Calu3 (cell line): ENCODE measurements at regions not wholly inside any gene's neighbourhood (a gene's known extent, or its start where the extent isn't known, plus 50 kb on each side); places are given as distances from the start of the nearest gene placed in this dataset.

Source experiments
- BruUV-seq: library from RNA; stranded (reverse); fragments of 400-500 nt; replicated peaks from 2 replicates; lab custom pipeline; 2021; lab: Mats Ljungman, UMichigan
- CTCF ChIA-PET: fragments of 300-600 bp; sonication (Branson Sonifier 250); formaldehyde crosslinking; loops from one replicate; lab custom pipeline; 2022; ENCODE audit warnings: antibody characterized with exemption; lab: Charles Lee
- DNase-seq: peaks from one replicate; pipeline ENCODE4 v3.0.0; 2022
- H3K27ac Mint-ChIP-seq: one replicate; pipeline ENCODE4 v1.8.0; 2022; ENCODE audit warnings: mixed read lengths; ENCODE audit not compliant: unreplicated experiment
- H3K27me3 Mint-ChIP-seq: one replicate; pipeline ENCODE4 v1.8.0; 2022; ENCODE audit warnings: mixed read lengths; ENCODE audit not compliant: unreplicated experiment
- H3K36me3 Mint-ChIP-seq: one replicate; pipeline ENCODE4 v1.8.0; 2022; ENCODE audit warnings: mild to moderate bottlenecking, moderate library complexity, mixed read lengths; ENCODE audit not compliant: insufficient read depth, unreplicated experiment
- H3K4me1 Mint-ChIP-seq: one replicate; pipeline ENCODE4 v1.8.0; 2022; ENCODE audit warnings: mild to moderate bottlenecking, low read depth, mixed read lengths; ENCODE audit not compliant: unreplicated experiment
- H3K4me3 Mint-ChIP-seq: one replicate; pipeline ENCODE4 v1.8.0; 2022; ENCODE audit warnings: mild to moderate bottlenecking, low read depth, moderate library complexity, mixed read lengths; ENCODE audit not compliant: unreplicated experiment
- H3K9me3 Mint-ChIP-seq: one replicate; pipeline ENCODE4 v1.8.0; 2022; ENCODE audit warnings: low read depth, mixed read lengths; ENCODE audit not compliant: unreplicated experiment
- intact Hi-C: fragments of 100-400 bp; cut with micrococcal nuclease; formaldehyde crosslinking; loops from one replicate; pipeline ENCODE4 v1.10.0; 2022; ENCODE audit not compliant: unreplicated experiment
- TF ChIP-seq, protein P1 (sequence below): fragments of 200-600 bp; IDR thresholded peaks from one replicate; pipeline ENCODE4 v1.8.0; 2022; ENCODE audit warnings: antibody characterized with exemption; ENCODE audit not compliant: unreplicated experiment

DNA sequence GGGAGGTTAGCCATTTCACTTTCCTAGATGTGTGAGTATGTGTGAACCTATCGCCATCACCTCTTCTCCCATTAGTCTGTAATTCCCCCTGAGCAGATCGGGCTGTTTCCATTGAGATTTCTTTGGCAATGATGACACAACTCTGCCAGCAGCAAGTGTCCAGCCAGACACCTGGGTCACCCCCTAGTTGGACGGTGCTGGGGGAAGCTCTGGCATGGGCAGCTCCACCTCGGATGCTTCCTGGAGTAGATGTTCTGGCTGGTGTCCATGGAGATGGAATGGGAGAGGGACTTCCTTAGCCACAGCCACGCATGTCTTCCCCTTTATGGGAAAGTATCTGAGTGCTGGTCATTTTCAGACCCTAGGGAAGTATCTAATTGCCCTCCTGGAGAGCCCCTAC, 247.9 kb upstream of the RPL38 start:
- no peak for DNase-seq
- H3K36me3 Mint-ChIP-seq: no peaks in the 10 kb centered on the region
- BruUV-seq: no TSS peak
- peaks cover 7% of the 10 kb centered on the region for H3K9me3 Mint-ChIP-seq
- no peak overlapping the region for H3K27ac Mint-ChIP-seq
- H3K27me3 Mint-ChIP-seq: peaks cover 16% of the 10 kb centered on the region
- no peak overlapping the region for H3K4me3 Mint-ChIP-seq
- TF ChIP-seq, protein P1, sequence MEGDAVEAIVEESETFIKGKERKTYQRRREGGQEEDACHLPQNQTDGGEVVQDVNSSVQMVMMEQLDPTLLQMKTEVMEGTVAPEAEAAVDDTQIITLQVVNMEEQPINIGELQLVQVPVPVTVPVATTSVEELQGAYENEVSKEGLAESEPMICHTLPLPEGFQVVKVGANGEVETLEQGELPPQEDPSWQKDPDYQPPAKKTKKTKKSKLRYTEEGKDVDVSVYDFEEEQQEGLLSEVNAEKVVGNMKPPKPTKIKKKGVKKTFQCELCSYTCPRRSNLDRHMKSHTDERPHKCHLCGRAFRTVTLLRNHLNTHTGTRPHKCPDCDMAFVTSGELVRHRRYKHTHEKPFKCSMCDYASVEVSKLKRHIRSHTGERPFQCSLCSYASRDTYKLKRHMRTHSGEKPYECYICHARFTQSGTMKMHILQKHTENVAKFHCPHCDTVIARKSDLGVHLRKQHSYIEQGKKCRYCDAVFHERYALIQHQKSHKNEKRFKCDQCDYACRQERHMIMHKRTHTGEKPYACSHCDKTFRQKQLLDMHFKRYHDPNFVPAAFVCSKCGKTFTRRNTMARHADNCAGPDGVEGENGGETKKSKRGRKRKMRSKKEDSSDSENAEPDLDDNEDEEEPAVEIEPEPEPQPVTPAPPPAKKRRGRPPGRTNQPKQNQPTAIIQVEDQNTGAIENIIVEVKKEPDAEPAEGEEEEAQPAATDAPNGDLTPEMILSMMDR: no peak
- no peaks in the 10 kb centered on the region for H3K4me1 Mint-ChIP-seq
- CTCF ChIA-PET: no interaction called here
- intact Hi-C loops: no loop called here

DNA sequence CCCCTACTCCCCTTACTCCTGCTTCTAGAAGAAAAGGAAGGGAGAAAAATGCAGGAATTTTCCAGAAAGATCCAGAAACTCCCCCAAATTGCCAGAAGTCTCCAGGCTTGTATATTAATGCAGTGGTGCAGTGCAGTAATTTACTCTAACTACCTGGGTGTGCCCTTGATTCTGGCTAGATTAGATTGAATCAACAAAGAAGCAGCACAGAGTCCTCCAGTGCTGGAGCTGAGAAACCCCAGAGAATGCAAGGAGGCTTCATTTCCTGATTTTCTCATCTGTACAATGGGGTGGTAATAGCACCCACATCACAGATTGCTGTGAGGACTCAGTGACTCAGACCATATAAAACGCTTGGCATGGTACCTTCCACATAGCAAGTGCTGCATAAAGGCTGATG, 247.3 kb upstream of the RPL38 start:
- CTCF ChIA-PET: no interaction called here
- Mint-ChIP-seq H3K36me3 (no peaks in the 10 kb centered on the region), H3K4me3 (no peak overlapping the region), H3K9me3 (peaks cover 7% of the 10 kb centered on the region), H3K4me1 (no peaks in the 10 kb centered on the region), H3K27ac (no peak overlapping the region), H3K27me3 (peaks cover 18% of the 10 kb centered on the region)
- TF ChIP-seq, protein P1: no peak
- DNase-seq: no peak
- BruUV-seq: no TSS peak
- intact Hi-C loops: no loop called here

DNA sequence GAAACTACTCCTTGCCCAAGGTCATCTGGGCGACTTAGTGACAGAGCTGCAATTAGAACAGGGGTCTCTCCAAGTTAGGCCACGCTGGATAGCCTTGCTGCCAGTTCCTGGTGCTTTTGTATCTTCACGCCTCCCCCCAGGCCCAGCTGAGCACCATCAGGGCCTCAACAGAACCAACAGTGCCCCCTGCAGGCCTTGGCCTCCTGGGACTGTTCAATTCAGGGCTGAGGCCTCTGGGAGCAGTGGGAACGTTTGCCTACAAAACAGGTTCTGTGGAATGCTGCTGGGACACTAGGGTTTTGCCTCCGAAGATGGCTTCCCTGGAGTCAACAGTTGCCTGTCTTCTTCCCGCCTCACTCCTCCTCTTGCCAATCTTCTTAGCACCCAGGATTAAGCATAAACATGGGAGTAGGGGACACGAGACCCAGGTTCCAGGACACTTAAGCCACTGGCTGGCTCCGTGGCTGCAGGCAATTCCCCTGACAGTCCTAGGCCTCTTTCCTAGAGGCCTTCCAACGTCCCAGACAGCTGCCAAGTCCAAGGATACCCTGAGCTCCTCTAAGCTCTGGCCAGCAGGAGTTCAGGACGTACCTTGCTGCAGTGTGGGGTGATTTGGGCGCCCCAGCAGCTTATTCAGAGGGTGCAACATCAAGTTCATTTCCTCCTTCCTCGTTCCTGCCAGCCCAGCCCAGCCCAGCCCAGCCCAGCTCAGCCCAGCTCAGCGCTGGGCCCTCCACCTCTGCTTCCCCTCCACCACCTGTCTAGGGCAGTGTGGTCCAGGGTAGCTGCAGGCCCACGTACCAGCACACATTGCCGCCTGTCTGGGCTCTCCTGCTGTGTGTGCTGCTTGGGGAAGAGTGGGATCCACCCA, 246.6 kb upstream of the RPL38 start:
- peaks cover 18% of the 10 kb centered on the region for H3K27me3 Mint-ChIP-seq
- BruUV-seq: no TSS peak
- CTCF ChIA-PET: interaction anchor here (0.7 kb wide), 1 partner anchor 101 kb away, joined by 4 read pairs; no protein-coding TSS in a partner anchor
- peak; percentile 68 for DNase-seq
- no peaks in the 10 kb centered on the region for H3K4me1 Mint-ChIP-seq
- H3K4me3 Mint-ChIP-seq: no peak overlapping the region
- TF ChIP-seq, protein P1: peak; percentile 28
- no peak overlapping the region for H3K27ac Mint-ChIP-seq
- peaks cover 7% of the 10 kb centered on the region for H3K9me3 Mint-ChIP-seq
- intact Hi-C loops: no loop called here
- no peaks in the 10 kb centered on the region for H3K36me3 Mint-ChIP-seq

DNA sequence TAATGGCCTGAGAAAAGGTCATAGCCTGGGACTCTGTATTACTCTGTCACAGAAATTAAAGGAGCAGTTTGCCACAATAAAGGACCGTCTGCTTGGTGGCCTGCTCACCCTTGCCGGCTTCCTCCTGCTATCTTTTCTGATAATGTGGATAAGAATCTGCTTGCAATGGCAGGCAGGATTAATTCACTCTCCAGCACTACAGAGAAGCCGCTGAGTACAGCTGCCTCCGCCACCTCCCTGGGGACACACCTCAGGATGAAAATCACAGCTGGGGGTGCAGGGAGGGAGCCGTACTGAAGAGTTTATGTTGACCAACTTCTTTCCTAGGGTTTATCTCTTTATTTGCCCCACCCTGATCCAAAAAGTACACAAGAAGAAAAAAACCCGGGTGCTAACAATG, 245.9 kb upstream of the RPL38 start:
- Mint-ChIP-seq H3K27me3 (peaks cover 18% of the 10 kb centered on the region), H3K4me1 (no peaks in the 10 kb centered on the region), H3K4me3 (no peak overlapping the region), H3K36me3 (no peaks in the 10 kb centered on the region), H3K27ac (no peak overlapping the region), H3K9me3 (peaks cover 7% of the 10 kb centered on the region)
- CTCF ChIA-PET: interaction anchor here (0.7 kb wide), 1 partner anchor 100 kb away, joined by 4 read pairs; no protein-coding TSS in a partner anchor
- TF ChIP-seq, protein P1: no peak
- intact Hi-C loops: no loop called here
- DNase-seq: no peak
- no TSS peak for BruUV-seq
